ENCODE measurements at regions not wholly inside any gene's neighbourhood (a gene's known extent, or its start where the extent isn't known, plus 50 kb on each side); places are given as distances from the start of the nearest gene placed in this dataset.
"Not testable (repeated sequence)": the region's sequence is repeated elsewhere in the genome, so short reads cannot be mapped to it uniquely, and the experiment has no call there.

- not testable (repeated sequence) for DNase-seq (ENCODE audit: low read depth, low spot score); H3K4me1 ChIP-seq (ENCODE audit: control insufficient read depth, insufficient read depth, low read length); H3K27ac ChIP-seq (ENCODE audit: low read length); H3K9me3 ChIP-seq (ENCODE audit: control insufficient read depth, insufficient read depth, low read length); H3K27me3 ChIP-seq (ENCODE audit: control insufficient read depth, insufficient read depth, low read length); H3K4me3 ChIP-seq (ENCODE audit: low read length); H3K36me3 ChIP-seq (ENCODE audit: control insufficient read depth, insufficient read depth, low read length)
- WGBS (ENCODE audit: insufficient coverage, insufficient read length): no CpG with 5 or more reads among the region's 10 CpGs
Measured at GRCh38 chrX:140633105-140633504, 76.5 kb upstream of the LINC00632 start.

- Histone ChIP-seq H3K9me3 (ENCODE audit: control insufficient read depth, insufficient read depth, low read length) (no peaks in the 10 kb centered on the region), H3K36me3 (ENCODE audit: control insufficient read depth, insufficient read depth, low read length) (no peaks in the 10 kb centered on the region), H3K4me3 (ENCODE audit: low read length) (no peak overlapping the region), H3K27ac (ENCODE audit: low read length) (no peak overlapping the region), H3K4me1 (ENCODE audit: control insufficient read depth, insufficient read depth, low read length) (no peaks in the 10 kb centered on the region), H3K27me3 (ENCODE audit: control insufficient read depth, insufficient read depth, low read length) (no peaks in the 10 kb centered on the region)
- DNase-seq (ENCODE audit: low read depth, low spot score): no peak
Measured at GRCh38 chrX:140608111-140608510, 101.4 kb upstream of the LINC00632 start.

- Histone ChIP-seq H3K4me1 (ENCODE audit: control insufficient read depth, insufficient read depth, low read length) (no peaks in the 10 kb centered on the region), H3K4me3 (ENCODE audit: low read length) (no peak overlapping the region), H3K9me3 (ENCODE audit: control insufficient read depth, insufficient read depth, low read length) (no peaks in the 10 kb centered on the region), H3K36me3 (ENCODE audit: control insufficient read depth, insufficient read depth, low read length) (no peaks in the 10 kb centered on the region), H3K27ac (ENCODE audit: low read length) (no peak overlapping the region), H3K27me3 (ENCODE audit: control insufficient read depth, insufficient read depth, low read length) (no peaks in the 10 kb centered on the region)
- DNase-seq (ENCODE audit: low read depth, low spot score): no peak
- WGBS (ENCODE audit: insufficient coverage, insufficient read length): no CpG with 5 or more reads among the region's 3 CpGs
Measured at GRCh38 chrX:140602140-140602539, 97.3 kb upstream of the SOX3 start.

DNA sequence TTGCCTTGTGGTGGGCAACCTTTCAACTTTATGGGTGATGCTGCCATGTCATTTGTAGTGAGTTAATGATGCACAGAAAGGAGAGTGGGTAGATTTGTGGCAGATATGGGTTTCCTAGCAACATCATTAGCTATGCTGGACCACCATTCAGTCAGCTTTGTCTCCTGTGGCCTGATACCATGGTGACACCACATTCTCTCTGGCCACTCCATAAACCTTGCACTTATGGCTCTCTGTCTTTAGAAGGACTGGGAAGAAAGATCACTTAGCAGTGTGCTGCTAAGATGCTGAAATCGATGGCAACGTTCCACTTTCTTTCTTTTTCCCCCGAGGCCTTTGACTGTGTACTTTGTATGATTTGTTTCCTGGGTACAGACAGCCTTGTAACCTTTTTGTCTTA, 95.0 kb upstream of the SOX3 start:
- no peak overlapping the region for H3K27ac ChIP-seq (ENCODE audit: low read length)
- no CpG with 5 or more reads among the region's 3 CpGs for WGBS (ENCODE audit: insufficient coverage, insufficient read length)
- H3K36me3 ChIP-seq (ENCODE audit: control insufficient read depth, insufficient read depth, low read length): no peaks in the 10 kb centered on the region
- H3K4me3 ChIP-seq (ENCODE audit: low read length): no peak overlapping the region
- no peak for DNase-seq (ENCODE audit: low read depth, low spot score)
- H3K27me3 ChIP-seq (ENCODE audit: control insufficient read depth, insufficient read depth, low read length): no peaks in the 10 kb centered on the region
- no peaks in the 10 kb centered on the region for H3K9me3 ChIP-seq (ENCODE audit: control insufficient read depth, insufficient read depth, low read length)
- H3K4me1 ChIP-seq (ENCODE audit: control insufficient read depth, insufficient read depth, low read length): no peaks in the 10 kb centered on the region

DNA sequence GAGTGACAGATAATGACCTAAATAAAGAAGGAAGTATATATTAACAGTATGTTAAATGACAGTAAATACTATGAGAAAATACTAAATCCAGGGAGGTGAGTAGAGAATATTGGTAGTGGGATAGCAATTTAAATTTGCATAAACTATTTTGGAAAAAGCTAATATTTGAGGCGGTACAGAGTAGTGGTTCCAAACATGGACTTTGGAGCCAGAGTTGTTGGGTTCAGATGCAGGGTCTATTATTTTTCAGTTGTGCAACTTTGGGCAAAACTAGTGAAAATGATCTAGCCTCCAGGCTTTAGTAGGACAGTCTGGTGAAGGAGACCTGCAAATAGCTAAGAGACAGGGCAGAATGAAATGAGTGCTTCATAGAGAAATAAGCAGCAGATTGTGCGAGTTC, 84.8 kb upstream of the SOX3 start:
- H3K27me3 ChIP-seq (ENCODE audit: control insufficient read depth, insufficient read depth, low read length): no peaks in the 10 kb centered on the region
- no peak overlapping the region for H3K27ac ChIP-seq (ENCODE audit: low read length)
- WGBS (ENCODE audit: insufficient coverage, insufficient read length): no CpG with 5 or more reads among the region's 2 CpGs

DNA sequence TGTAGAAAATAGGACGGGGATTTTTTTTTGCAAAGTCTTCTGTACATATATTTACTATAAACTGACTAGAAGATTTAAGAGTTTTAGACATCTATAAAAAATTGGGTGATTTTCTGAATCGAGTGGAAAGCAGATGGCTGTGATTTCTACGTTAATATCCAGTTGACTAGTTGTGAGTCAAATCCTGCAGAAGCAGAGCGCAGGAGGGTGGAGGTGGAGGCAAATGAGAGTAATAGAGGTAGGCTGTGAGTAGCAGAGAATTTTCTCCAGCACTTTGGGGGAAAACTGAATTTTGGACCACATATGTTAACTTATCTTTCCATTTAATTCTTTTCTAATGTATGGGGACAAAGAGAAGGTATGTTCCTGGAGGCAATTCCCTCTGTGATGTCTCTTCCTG, 82.1 kb upstream of the SOX3 start:
- no CpG with 5 or more reads among the region's 4 CpGs for WGBS (ENCODE audit: insufficient coverage, insufficient read length)
- Histone ChIP-seq H3K27ac (ENCODE audit: low read length) (no peak overlapping the region), H3K9me3 (ENCODE audit: control insufficient read depth, insufficient read depth, low read length) (no peaks in the 10 kb centered on the region)

More for the DNA sequence above, 84.8 kb upstream of the SOX3 start:
- no peaks in the 10 kb centered on the region for H3K36me3 ChIP-seq (ENCODE audit: control insufficient read depth, insufficient read depth, low read length)
- no peak for DNase-seq (ENCODE audit: low read depth, low spot score)
- H3K4me3 ChIP-seq (ENCODE audit: low read length): no peak overlapping the region
- no peaks in the 10 kb centered on the region for H3K9me3 ChIP-seq (ENCODE audit: control insufficient read depth, insufficient read depth, low read length)
- H3K4me1 ChIP-seq (ENCODE audit: control insufficient read depth, insufficient read depth, low read length): no peaks in the 10 kb centered on the region

GRCh38 chrX:140580478-140580877, 75.6 kb upstream of the SOX3 start:
- no peaks in the 10 kb centered on the region for H3K36me3 ChIP-seq (ENCODE audit: control insufficient read depth, insufficient read depth, low read length)
- WGBS (ENCODE audit: insufficient coverage, insufficient read length): no CpG with 5 or more reads among the region's 5 CpGs
- no peaks in the 10 kb centered on the region for H3K9me3 ChIP-seq (ENCODE audit: control insufficient read depth, insufficient read depth, low read length)
- DNase-seq (ENCODE audit: low read depth, low spot score): no peak
- no peaks in the 10 kb centered on the region for H3K4me1 ChIP-seq (ENCODE audit: control insufficient read depth, insufficient read depth, low read length)
- no peaks in the 10 kb centered on the region for H3K27me3 ChIP-seq (ENCODE audit: control insufficient read depth, insufficient read depth, low read length)
- H3K4me3 ChIP-seq (ENCODE audit: low read length): no peak overlapping the region
- H3K27ac ChIP-seq (ENCODE audit: low read length): no peak overlapping the region

More for the DNA sequence above, 82.1 kb upstream of the SOX3 start:
- H3K4me3 ChIP-seq (ENCODE audit: low read length): no peak overlapping the region
- DNase-seq (ENCODE audit: low read depth, low spot score): no peak
- no peaks in the 10 kb centered on the region for H3K27me3 ChIP-seq (ENCODE audit: control insufficient read depth, insufficient read depth, low read length)
- no peaks in the 10 kb centered on the region for H3K36me3 ChIP-seq (ENCODE audit: control insufficient read depth, insufficient read depth, low read length)
- no peaks in the 10 kb centered on the region for H3K4me1 ChIP-seq (ENCODE audit: control insufficient read depth, insufficient read depth, low read length)

DNA sequence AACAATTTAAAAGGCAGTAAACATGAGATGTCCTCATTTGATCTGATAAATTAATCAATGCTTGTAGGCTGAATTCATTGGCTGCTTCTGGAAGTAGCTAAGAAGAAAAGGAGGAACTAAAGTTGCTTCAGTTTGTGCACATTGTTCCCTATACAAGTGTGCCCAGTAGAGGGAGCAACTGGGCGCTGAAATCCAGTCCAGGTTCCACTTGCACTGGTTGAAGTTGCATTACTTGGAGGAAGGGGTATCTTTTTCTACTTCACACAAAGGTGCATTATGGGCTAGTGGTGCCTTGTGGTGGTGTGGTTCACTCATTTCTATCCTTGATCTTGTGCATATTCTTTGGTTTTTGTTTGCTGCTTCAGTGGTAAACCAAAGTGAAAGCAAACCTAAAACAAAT, 67.9 kb upstream of the SOX3 start:
- no peaks in the 10 kb centered on the region for H3K27me3 ChIP-seq (ENCODE audit: control insufficient read depth, insufficient read depth, low read length)
- no CpG with 5 or more reads among the region's 1 CpG for WGBS (ENCODE audit: insufficient coverage, insufficient read length)
- H3K9me3 ChIP-seq (ENCODE audit: control insufficient read depth, insufficient read depth, low read length): no peaks in the 10 kb centered on the region
- no peaks in the 10 kb centered on the region for H3K4me1 ChIP-seq (ENCODE audit: control insufficient read depth, insufficient read depth, low read length)
- no peak overlapping the region for H3K27ac ChIP-seq (ENCODE audit: low read length)
- peak; percentile 27 for DNase-seq (ENCODE audit: low read depth, low spot score)
- H3K36me3 ChIP-seq (ENCODE audit: control insufficient read depth, insufficient read depth, low read length): no peaks in the 10 kb centered on the region
- H3K4me3 ChIP-seq (ENCODE audit: low read length): no peak overlapping the region

DNA sequence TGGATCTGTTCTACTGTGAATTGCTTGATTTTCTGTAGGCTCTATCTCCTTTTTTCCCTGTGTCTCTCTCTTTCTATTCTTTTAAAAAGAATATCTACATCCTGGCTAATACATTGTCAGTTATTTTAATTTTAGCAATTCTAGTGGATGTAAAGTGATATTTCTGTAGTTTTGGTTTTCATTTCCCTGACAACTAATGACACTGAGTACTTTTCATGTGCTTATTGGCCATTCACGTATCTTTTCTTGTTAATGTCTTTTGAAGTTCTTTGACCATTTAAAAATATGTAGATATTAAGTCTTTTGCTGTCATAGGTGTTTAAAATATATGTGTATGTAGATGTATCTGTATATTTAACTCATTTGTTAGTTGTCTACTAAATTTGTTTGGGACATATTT, 59.0 kb upstream of the SOX3 start:
- Histone ChIP-seq H3K36me3 (ENCODE audit: control insufficient read depth, insufficient read depth, low read length) (no peaks in the 10 kb centered on the region), H3K4me1 (ENCODE audit: control insufficient read depth, insufficient read depth, low read length) (no peaks in the 10 kb centered on the region), H3K4me3 (ENCODE audit: low read length) (no peak overlapping the region), H3K27me3 (ENCODE audit: control insufficient read depth, insufficient read depth, low read length) (no peaks in the 10 kb centered on the region), H3K9me3 (ENCODE audit: control insufficient read depth, insufficient read depth, low read length) (no peaks in the 10 kb centered on the region), H3K27ac (ENCODE audit: low read length) (no peak overlapping the region)
- WGBS (ENCODE audit: insufficient coverage, insufficient read length): no CpG with 5 or more reads among the region's 1 CpG
- DNase-seq (ENCODE audit: low read depth, low spot score): no peak

Data from iPS DF 6.9 (cell line).